CD1c-positive myeloid dendritic cell (primary cell): ENCODE measurements at regions not wholly inside any gene's neighbourhood (a gene's known extent, or its start where the extent isn't known, plus 50 kb on each side); places are given as distances from the start of the nearest gene placed in this dataset.

Experiments
- DNase-seq: peaks from one replicate; pipeline ENCODE4 v3.0.0-alpha.2; 2016; ENCODE audit errors: extremely low spot score

GRCh38 chr6:11296449-11297375 is 64.2 kb upstream of the NEDD9 start:
- no peak for DNase-seq

- no peak for DNase-seq
Measured at GRCh38 chr6:11295969-11296368, 63.5 kb upstream of the NEDD9 start.

- DNase-seq: peak; percentile 55
Measured at GRCh38 chr6:11294228-11294627, 61.8 kb upstream of the NEDD9 start.

DNA sequence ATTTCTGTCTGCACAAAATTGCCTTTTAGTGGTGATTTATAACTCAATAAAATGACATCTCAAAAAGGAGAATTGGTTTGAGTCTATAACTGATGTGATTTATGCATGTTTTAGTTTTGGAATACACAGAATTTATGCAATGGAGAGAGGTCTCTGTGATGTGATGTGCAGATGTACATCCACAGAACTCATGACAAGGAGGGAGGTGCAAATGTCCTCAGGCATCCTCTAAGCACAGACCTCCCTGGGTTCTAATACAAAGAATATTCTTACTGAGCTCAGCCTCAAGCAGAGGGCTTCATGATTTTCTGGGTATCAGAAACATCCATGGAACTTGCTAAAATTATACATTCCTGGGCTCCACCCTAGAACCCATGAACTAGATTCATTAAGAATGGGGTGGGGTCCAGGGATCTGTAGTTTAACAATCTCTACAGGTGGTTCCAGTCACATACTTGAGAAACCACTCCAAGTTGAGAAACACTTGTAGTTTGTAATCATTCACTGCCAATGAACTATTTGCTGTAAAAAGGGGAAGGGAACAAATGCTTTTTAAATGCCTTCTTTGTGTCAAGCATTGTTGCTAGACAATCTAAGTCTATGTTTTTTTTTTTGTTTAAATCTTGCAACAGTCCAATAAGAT is 60.2 kb upstream of the NEDD9 start:
- DNase-seq: no peak

GRCh38 chr6:11292091-11292490 is 59.6 kb upstream of the NEDD9 start:
- no peak for DNase-seq

GRCh38 chr6:11291582-11291981 is 59.1 kb upstream of the NEDD9 start:
- no peak for DNase-seq

- DNase-seq: no peak
Measured at GRCh38 chr6:11290027-11290426, 57.6 kb upstream of the NEDD9 start.

DNA sequence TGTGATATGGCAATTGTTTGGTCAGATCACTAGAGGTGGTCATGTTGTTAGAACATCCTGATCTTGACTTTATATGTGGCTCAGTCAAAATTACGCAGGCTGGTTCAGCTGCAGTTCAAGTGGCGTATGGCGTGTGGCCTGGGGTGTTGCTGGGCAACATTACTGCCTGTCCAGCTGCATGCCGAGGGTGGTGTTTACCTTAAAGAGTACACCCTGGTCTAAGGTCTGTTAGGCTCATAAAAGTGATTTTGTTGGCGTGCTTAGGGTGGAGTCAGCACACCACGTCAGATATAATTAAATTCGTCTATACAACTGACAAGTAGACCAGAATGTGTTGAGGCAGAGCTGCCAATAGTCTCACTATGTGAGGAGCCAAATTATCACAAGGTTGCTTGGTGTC is 55.6 kb upstream of the NEDD9 start:
- DNase-seq: no peak

- no peak for DNase-seq
Measured at GRCh38 chr6:11284996-11285395, 52.5 kb upstream of the NEDD9 start.

DNA sequence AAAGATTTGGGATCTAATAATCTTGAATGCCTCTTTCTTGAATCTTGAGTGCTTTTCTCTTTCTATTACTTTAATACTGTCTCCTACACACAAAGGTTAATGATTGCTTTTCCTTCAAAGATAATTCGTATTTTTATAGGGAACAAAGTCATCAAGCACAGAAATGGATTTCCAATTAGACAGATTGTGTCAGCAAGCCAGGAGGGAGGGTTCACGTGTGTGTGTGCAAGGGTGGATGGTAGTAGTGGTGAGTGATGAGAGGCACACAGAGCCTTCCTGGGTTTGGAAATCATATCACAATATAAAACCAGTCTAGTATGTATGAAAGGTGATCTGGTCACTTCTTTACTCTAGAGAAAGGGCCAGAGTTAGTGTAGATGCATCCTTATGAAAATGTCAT is 51.2 kb upstream of the NEDD9 start:
- no peak for DNase-seq

- DNase-seq: no peak
Measured at GRCh38 chr6:11282875-11283274, 50.4 kb upstream of the NEDD9 start.
